Endothelial cell of umbilical vein (primary cell): ENCODE measurements at regions not wholly inside any gene's neighbourhood (a gene's known extent, or its start where the extent isn't known, plus 50 kb on each side); places are given as distances from the start of the nearest gene placed in this dataset.

Experiments
- BruUV-seq: library from RNA; stranded (reverse); fragments of 400-500 nt; replicated peaks from 2 replicates; lab custom pipeline; 2021; lab: Mats Ljungman, UMichigan
- CTCF ChIA-PET: fragments of 300-600, 350-600 bp; sonication (Branson Sonifier 250); formaldehyde crosslinking; loops from one replicate; lab custom pipeline; 2021; ENCODE audit warnings: antibody characterized with exemption, inconsistent platforms; lab: Charles Lee
- POLR2A ChIA-PET: fragments of 300-600, 350-600 bp; sonication (Branson Sonifier 250); formaldehyde crosslinking; loops from one replicate; lab custom pipeline; 2021; ENCODE audit warnings: antibody characterized with exemption, inconsistent platforms; lab: Charles Lee
- DNase-seq: peaks from one replicate; pipeline ENCODE4 v3.0.0-alpha.2; 2011; ENCODE audit warnings: low read depth, low spot score
- FAIRE-seq: peaks from 2 replicates; lab custom pipeline; 2011; peaks lifted over from hg19 to GRCh38; lab: Jason Lieb, UNC
- H2AFZ ChIP-seq: 2 replicates; pipeline ENCODE4 v1.6.0; 2012; ENCODE audit warnings: low read depth, low read length, control low read depth, inconsistent platforms
- H3K27ac ChIP-seq: 2 replicates; pipeline ENCODE4 v1.5.1; 2011; ENCODE audit warnings: low read depth, mild to moderate bottlenecking, control low read depth, low read length, moderate library complexity; ENCODE audit not compliant: insufficient read depth
- H3K27me3 ChIP-seq, 2 experiments: 2 replicates each; pipeline versions ENCODE4 v1.6.0 to v1.6.1; 2011; ENCODE audit warnings: low read length in 2 of 2, mixed read lengths in 1 of 2; ENCODE audit not compliant: control insufficient read depth in 2 of 2, insufficient read depth in 2 of 2
- H3K36me3 ChIP-seq, 2 experiments: 2 replicates in 1 of 2; 3 replicates in 1 of 2; pipeline ENCODE4 v1.5.1; 2011; ENCODE audit warnings: low read length in 2 of 2, mild to moderate bottlenecking in 1 of 2, moderate library complexity in 1 of 2; ENCODE audit not compliant: control insufficient read depth in 2 of 2, insufficient read depth in 2 of 2; ENCODE audit errors: extremely low read depth in 1 of 2
- H3K4me1 ChIP-seq: 3 replicates; pipeline ENCODE4 v1.5.1; 2011; ENCODE audit warnings: mild to moderate bottlenecking, low read length; ENCODE audit not compliant: control insufficient read depth, insufficient read depth; ENCODE audit errors: extremely low read depth
- H3K4me2 ChIP-seq: 2 replicates; pipeline ENCODE4 v1.6.1; 2011; ENCODE audit warnings: low read length, control low read depth, mixed read lengths; ENCODE audit not compliant: insufficient read depth
- H3K4me3 ChIP-seq, 3 experiments: fragments of 200-600 bp in 1 of 3; sonication (generic), shearing (Covaris generic) in 1 of 3; replicated peaks in 1 of 3; 2 replicates each; pipeline ENCODE4 v1.5.1; 2011 to 2016; ENCODE audit warnings: control low read depth in 3 of 3, low read length in 3 of 3, mild to moderate bottlenecking in 2 of 3, inconsistent platforms in 1 of 3, low read depth in 1 of 3, moderate library complexity in 1 of 3; ENCODE audit not compliant: insufficient read depth in 1 of 3
- H3K79me2 ChIP-seq: 2 replicates; pipeline ENCODE4 v1.6.0; 2012; ENCODE audit warnings: low read length, inconsistent platforms; ENCODE audit not compliant: control insufficient read depth, insufficient read depth
- H3K9ac ChIP-seq: replicated peaks from 2 replicates; pipeline ENCODE3; 2011; ENCODE audit warnings: low read length, control low read depth; ENCODE audit not compliant: insufficient read depth; ENCODE audit errors: extremely low read depth
- H3K9me1 ChIP-seq: replicated peaks from 3 replicates; pipeline ENCODE4 v1.6.0; 2011; ENCODE audit warnings: mild to moderate bottlenecking, low read length; ENCODE audit not compliant: control insufficient read depth, insufficient read depth; ENCODE audit errors: extremely low read depth
- H3K9me3 ChIP-seq: replicated peaks from 2 replicates; pipeline ENCODE4 v1.5.1; 2012; ENCODE audit warnings: low read length, inconsistent platforms; ENCODE audit not compliant: control insufficient read depth, insufficient read depth
- H4K20me1 ChIP-seq: replicated peaks from 2 replicates; pipeline ENCODE3; 2011; ENCODE audit warnings: mild to moderate bottlenecking, low read length; ENCODE audit not compliant: control insufficient read depth, insufficient read depth; ENCODE audit errors: extremely low read depth
- EZH2 ChIP-seq: IDR thresholded peaks from 2 replicates; pipeline ENCODE4 v1.6.1; 2012; ENCODE audit warnings: borderline replicate concordance, low read depth, mild to moderate bottlenecking, moderate library complexity, low read length, inconsistent platforms; ENCODE audit not compliant: severe bottlenecking
- FOS ChIP-seq: IDR thresholded peaks from 2 replicates; pipeline ENCODE4 v1.6.1; 2011; ENCODE audit warnings: mild to moderate bottlenecking, low read length, moderate library complexity, borderline replicate concordance; ENCODE audit not compliant: insufficient read depth
- GATA2 ChIP-seq: IDR thresholded peaks from 2 replicates; pipeline ENCODE4 v1.7.0; 2011; ENCODE audit warnings: low read depth, mild to moderate bottlenecking, moderate library complexity, mixed read lengths, low read length; ENCODE audit not compliant: insufficient read length, insufficient read depth
- JUN ChIP-seq: IDR thresholded peaks from 2 replicates; pipeline ENCODE4 v1.6.1; 2011; ENCODE audit warnings: borderline replicate concordance, low read depth; ENCODE audit not compliant: insufficient read length, insufficient read depth
- MYC ChIP-seq: IDR thresholded peaks from one replicate; pipeline ENCODE4 v1.6.1; 2011; ENCODE audit warnings: mild to moderate bottlenecking, low read depth, low read length
- POLR2A ChIP-seq: IDR thresholded peaks from 2 replicates; pipeline ENCODE4 v1.6.1; 2012; ENCODE audit warnings: low read depth, mild to moderate bottlenecking, control low read depth, low read length
- POLR2AphosphoS5 ChIP-seq: IDR thresholded peaks from 2 replicates; pipeline ENCODE4 v1.6.1; 2012; ENCODE audit warnings: low read depth, mild to moderate bottlenecking, control low read depth, low read length, moderate library complexity; ENCODE audit not compliant: insufficient read depth
- dilution Hi-C: fragments of 300-500 bp; cut with MboI; formaldehyde crosslinking; loops from one replicate; pipeline ENCODE4 v1.15.0; 2019; ENCODE audit warnings: low sequenced_read_pairs; ENCODE audit not compliant: extremely low pct_ligation_motif_present
- intact Hi-C: fragments of 100-400 bp; cut with micrococcal nuclease; formaldehyde crosslinking; loops from one replicate; pipeline ENCODE4 v1.10.0; 2022
- TF ChIP-seq, protein P1 (sequence below): IDR thresholded peaks from 2 replicates; pipeline ENCODE4 v1.6.1; 2011; ENCODE audit not compliant: insufficient read depth, insufficient read length
- TF ChIP-seq, protein P2 (sequence below), 2 donors: IDR thresholded peaks; 1 replicate in 1 of 2; 2 replicates in 1 of 2; pipeline ENCODE4 v1.5.1; 2011; ENCODE audit warnings: low read length in 2 of 2, mild to moderate bottlenecking in 2 of 2, moderate library complexity in 2 of 2, control low read depth in 1 of 2, inconsistent platforms in 1 of 2, low read depth in 1 of 2; ENCODE audit not compliant: insufficient read depth in 1 of 2; ENCODE audit errors: extremely low read depth in 1 of 2

DNA sequence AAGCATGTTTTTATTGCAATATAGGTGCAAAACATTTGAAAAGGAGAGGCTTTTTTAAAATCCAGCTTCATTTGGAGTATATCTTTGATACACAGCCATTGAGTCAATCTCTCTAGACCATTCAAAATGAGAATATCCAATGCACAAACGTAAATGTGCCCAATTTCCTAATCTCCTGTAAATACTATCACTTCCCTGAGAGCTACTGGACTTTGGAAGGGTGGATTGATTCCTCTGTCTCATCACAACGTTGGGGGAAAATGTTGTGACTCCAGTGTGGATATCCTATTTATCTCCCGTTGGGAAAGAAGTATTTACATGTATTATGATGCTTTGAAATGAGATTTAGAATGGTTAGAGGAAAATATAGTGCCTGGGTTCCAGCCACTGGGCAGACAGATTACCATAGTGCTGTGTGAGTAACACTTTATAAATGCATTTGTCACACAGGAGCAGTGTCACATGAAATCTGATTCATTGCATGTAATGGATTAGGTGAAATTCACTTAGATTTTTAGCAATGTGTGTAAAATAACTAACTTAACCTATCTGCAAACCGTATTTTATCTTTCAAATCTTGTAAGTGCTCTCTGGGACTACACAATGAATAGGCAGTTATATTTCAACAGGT lies 64.4 kb upstream of the VCX3A start:
- H3K9ac ChIP-seq = no peak overlapping the region
- dilution Hi-C loops (no loop called here), intact Hi-C loops (no loop called here)
- no peaks in the 10 kb centered on the region for H4K20me1 ChIP-seq
- H3K4me2 ChIP-seq = no peak overlapping the region
- FAIRE-seq = no peak
- H3K9me3 ChIP-seq = no peaks in the 10 kb centered on the region
- ChIA-PET POLR2A (no interaction called here), CTCF (no interaction called here)
- BruUV-seq = no TSS peak
- no peaks in the 10 kb centered on the region for H3K4me1 ChIP-seq
- H3K27me3 ChIP-seq = no peaks in the 10 kb centered on the region
- no peak overlapping the region for H2AFZ ChIP-seq
- TF ChIP-seq FOS (no peak), MYC (no peak), JUN (no peak), GATA2 (no peak), POLR2AphosphoS5 (no peak), EZH2 (no peak), POLR2A (no peak)
- TF ChIP-seq, protein P1, sequence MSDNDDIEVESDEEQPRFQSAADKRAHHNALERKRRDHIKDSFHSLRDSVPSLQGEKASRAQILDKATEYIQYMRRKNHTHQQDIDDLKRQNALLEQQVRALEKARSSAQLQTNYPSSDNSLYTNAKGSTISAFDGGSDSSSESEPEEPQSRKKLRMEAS = no peak
- TF ChIP-seq, protein P2, sequence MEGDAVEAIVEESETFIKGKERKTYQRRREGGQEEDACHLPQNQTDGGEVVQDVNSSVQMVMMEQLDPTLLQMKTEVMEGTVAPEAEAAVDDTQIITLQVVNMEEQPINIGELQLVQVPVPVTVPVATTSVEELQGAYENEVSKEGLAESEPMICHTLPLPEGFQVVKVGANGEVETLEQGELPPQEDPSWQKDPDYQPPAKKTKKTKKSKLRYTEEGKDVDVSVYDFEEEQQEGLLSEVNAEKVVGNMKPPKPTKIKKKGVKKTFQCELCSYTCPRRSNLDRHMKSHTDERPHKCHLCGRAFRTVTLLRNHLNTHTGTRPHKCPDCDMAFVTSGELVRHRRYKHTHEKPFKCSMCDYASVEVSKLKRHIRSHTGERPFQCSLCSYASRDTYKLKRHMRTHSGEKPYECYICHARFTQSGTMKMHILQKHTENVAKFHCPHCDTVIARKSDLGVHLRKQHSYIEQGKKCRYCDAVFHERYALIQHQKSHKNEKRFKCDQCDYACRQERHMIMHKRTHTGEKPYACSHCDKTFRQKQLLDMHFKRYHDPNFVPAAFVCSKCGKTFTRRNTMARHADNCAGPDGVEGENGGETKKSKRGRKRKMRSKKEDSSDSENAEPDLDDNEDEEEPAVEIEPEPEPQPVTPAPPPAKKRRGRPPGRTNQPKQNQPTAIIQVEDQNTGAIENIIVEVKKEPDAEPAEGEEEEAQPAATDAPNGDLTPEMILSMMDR (IDR thresholded peaks at IDR 0.05; ENCODE audit: extremely low read depth in 1 of 2, insufficient read depth in 1 of 2, low read depth in 1 of 2, low read length in 2 of 2) = no peak
- no peaks in the 10 kb centered on the region for H3K9me1 ChIP-seq
- DNase-seq = no peak
- H3K4me3 ChIP-seq = no peak overlapping the region
- no peaks in the 10 kb centered on the region for H3K36me3 ChIP-seq
- H3K79me2 ChIP-seq = no peaks in the 10 kb centered on the region
- H3K27ac ChIP-seq = no peak overlapping the region
